ENCODE measurements at regions not wholly inside any gene's neighbourhood (a gene's known extent, or its start where the extent isn't known, plus 50 kb on each side); places are given as distances from the start of the nearest gene placed in this dataset.

GRCh38 chr21:22393324-22393723 lies 1395.1 kb downstream of the NCAM2 start:
- DNase-seq = no peak

GRCh38 chr21:22395965-22396364 lies 1397.8 kb downstream of the NCAM2 start:
- DNase-seq = no peak

- no peak for DNase-seq
Observed at GRCh38 chr21:22399681-22400514, 1401.7 kb downstream of the NCAM2 start.

GRCh38 chr21:22409571-22409970 lies 1411.4 kb downstream of the NCAM2 start:
- no peak for DNase-seq

GRCh38 chr21:22416555-22416954 lies 1418.3 kb downstream of the NCAM2 start:
- no peak for DNase-seq

GRCh38 chr21:22421416-22422180 lies 1423.4 kb downstream of the NCAM2 start:
- DNase-seq = no peak

- DNase-seq = no peak
Observed at GRCh38 chr21:22438428-22439086, 1440.3 kb downstream of the NCAM2 start.

GRCh38 chr21:22444990-22445389 lies 1446.8 kb downstream of the NCAM2 start:
- no peak for DNase-seq

- DNase-seq = no peak
Observed at GRCh38 chr21:22450507-22450906, 1452.3 kb downstream of the NCAM2 start.

GRCh38 chr21:22456241-22456640 lies 1458.0 kb downstream of the NCAM2 start:
- no peak for DNase-seq

- no peak for DNase-seq
Observed at GRCh38 chr21:22468893-22469292, 1470.7 kb downstream of the NCAM2 start.

GRCh38 chr21:22474403-22474802 lies 1476.2 kb downstream of the NCAM2 start:
- DNase-seq = no peak

GRCh38 chr21:22476214-22476613 lies 1478.0 kb downstream of the NCAM2 start:
- DNase-seq = no peak

- DNase-seq = no peak
Observed at GRCh38 chr21:22476726-22477646, 1478.8 kb downstream of the NCAM2 start.

GRCh38 chr21:22490049-22490448 lies 1491.8 kb downstream of the NCAM2 start:
- DNase-seq = no peak

- DNase-seq = no peak
Observed at GRCh38 chr21:22516230-22516629, 1518.0 kb downstream of the NCAM2 start.

GRCh38 chr21:22535630-22536029 lies 1537.4 kb downstream of the NCAM2 start:
- DNase-seq = no peak

GRCh38 chr21:22536509-22536908 lies 1538.3 kb downstream of the NCAM2 start:
- no peak for DNase-seq

- no peak for DNase-seq
Observed at GRCh38 chr21:22544747-22545146, 1546.5 kb downstream of the NCAM2 start.

GRCh38 chr21:22552390-22552789 lies 1554.2 kb downstream of the NCAM2 start:
- DNase-seq = no peak

- no peak for DNase-seq
Observed at GRCh38 chr21:22554690-22555316, 1556.6 kb downstream of the NCAM2 start.
